Amniotic epithelial cell (primary cell): ENCODE measurements at regions not wholly inside any gene's neighbourhood (a gene's known extent, or its start where the extent isn't known, plus 50 kb on each side); places are given as distances from the start of the nearest gene placed in this dataset.
"Not testable (repeated sequence)": the region's sequence is repeated elsewhere in the genome, so short reads cannot be mapped to it uniquely, and the experiment has no call there.

ENCODE experiments used
- DNase-seq: peaks from one replicate; pipeline ENCODE4 v3.0.0-alpha.2; 2010; ENCODE audit warnings: low read depth

GRCh38 chr1:38746941-38747600 lies 112.5 kb downstream of the RRAGC start:
- DNase-seq, result no peak

- no peak for DNase-seq
Measured at GRCh38 chr1:38746402-38746935, 113.1 kb downstream of the RRAGC start.

- no peak for DNase-seq
Measured at GRCh38 chr1:38745476-38746401, 113.8 kb downstream of the RRAGC start.

- DNase-seq, result peak; percentile 31
Measured at GRCh38 chr1:38744452-38745350, 114.9 kb downstream of the RRAGC start.

- DNase-seq, result no peak
Measured at GRCh38 chr1:38743184-38743583, 116.4 kb downstream of the RRAGC start.

- DNase-seq, result peak; percentile 87
Measured at GRCh38 chr1:38741341-38741740, 118.2 kb downstream of the RRAGC start.

GRCh38 chr1:38740487-38740886 lies 119.1 kb downstream of the RRAGC start:
- DNase-seq, result peak; percentile 42

GRCh38 chr1:38738207-38738606 lies 121.4 kb downstream of the RRAGC start:
- DNase-seq, result no peak

- DNase-seq, result no peak
Measured at GRCh38 chr1:38736399-38736798, 123.2 kb downstream of the RRAGC start.

GRCh38 chr1:38735651-38736161 lies 123.9 kb downstream of the RRAGC start:
- peak; percentile 90 for DNase-seq

GRCh38 chr1:38733761-38734160 lies 125.8 kb downstream of the RRAGC start:
- DNase-seq, result no peak

GRCh38 chr1:38730511-38731397 lies 128.8 kb downstream of the RRAGC start:
- peak; percentile 80 for DNase-seq

- no peak for DNase-seq
Measured at GRCh38 chr1:38728585-38728908, 131.0 kb downstream of the RRAGC start.

- DNase-seq, result peak; percentile 91
Measured at GRCh38 chr1:38727684-38728584, 131.6 kb downstream of the RRAGC start.

- not testable (repeated sequence) for DNase-seq
Measured at GRCh38 chr1:38725321-38725961, 134.1 kb downstream of the RRAGC start.

- DNase-seq, result peak; percentile 52
Measured at GRCh38 chr1:38724160-38725131, 135.1 kb downstream of the RRAGC start.

GRCh38 chr1:38721816-38722215 lies 137.8 kb downstream of the RRAGC start:
- DNase-seq, result no peak

GRCh38 chr1:38719880-38720279 lies 139.7 kb downstream of the RRAGC start:
- no peak for DNase-seq
